ENCODE measurements at regions not wholly inside any gene's neighbourhood (a gene's known extent, or its start where the extent isn't known, plus 50 kb on each side); places are given as distances from the start of the nearest gene placed in this dataset.

DNA sequence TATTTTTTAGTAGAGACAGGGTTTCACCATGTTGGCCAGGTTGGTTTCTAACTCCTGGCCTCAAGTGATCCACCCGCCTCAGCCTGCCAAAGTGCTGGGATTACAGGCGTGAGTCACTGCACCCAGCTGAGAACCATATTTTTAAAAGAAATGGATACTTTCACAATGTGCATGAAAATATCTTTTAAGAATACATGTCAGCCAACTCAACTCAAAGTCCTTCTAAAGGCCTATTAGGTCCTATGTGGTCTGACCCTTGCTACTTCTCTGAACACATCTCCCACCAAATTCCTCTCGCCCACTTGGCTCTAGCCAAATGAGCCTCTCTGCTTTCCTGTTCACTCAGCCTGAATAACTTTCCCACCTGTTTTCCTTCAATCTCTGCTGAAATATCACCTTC, 119.6 kb downstream of the MTX2 start:
- no peak for TF ChIP-seq ZNF274 (IDR thresholded peaks at IDR 0.05; ENCODE audit: low read depth, low read length)
- no peak overlapping the region for H3K4me3 ChIP-seq (ENCODE audit: low read length)

GRCh38 chr2:176390276-176391147, 121.3 kb downstream of the MTX2 start:
- no peak for TF ChIP-seq ZNF274 (IDR thresholded peaks at IDR 0.05; ENCODE audit: low read depth, low read length)
- H3K4me3 ChIP-seq (ENCODE audit: low read length): no peak overlapping the region

GRCh38 chr2:176391148-176391419, 121.8 kb downstream of the MTX2 start:
- H3K4me3 ChIP-seq (ENCODE audit: low read length): no peak overlapping the region
- TF ChIP-seq ZNF274 (IDR thresholded peaks at IDR 0.05; ENCODE audit: low read depth, low read length): no peak

DNA sequence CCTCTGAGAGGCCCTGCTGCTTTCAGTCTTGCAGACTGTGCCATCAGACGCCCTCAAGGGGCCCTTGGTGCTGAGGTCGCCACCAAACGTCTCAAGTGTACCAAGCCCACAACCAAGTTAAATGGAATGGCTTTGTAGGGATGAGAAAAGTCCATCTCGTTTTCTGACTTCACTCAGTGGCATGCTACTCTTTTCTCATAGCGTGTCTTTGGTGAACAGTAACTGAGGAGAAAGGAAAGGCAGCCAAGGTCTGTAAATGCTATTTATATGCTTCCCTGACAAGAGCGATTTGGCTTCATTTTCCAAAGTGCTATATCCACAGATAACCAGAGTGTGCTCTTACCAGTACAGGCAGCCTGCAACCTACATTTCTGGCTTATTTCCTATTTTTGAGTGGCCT, 123.0 kb downstream of the MTX2 start:
- TF ChIP-seq ZNF274 (IDR thresholded peaks at IDR 0.05; ENCODE audit: low read depth, low read length): no peak

GRCh38 chr2:176392744-176393414, 123.6 kb downstream of the MTX2 start:
- no peak for TF ChIP-seq ZNF274 (IDR thresholded peaks at IDR 0.05; ENCODE audit: low read depth, low read length)
- no peak overlapping the region for H3K4me3 ChIP-seq (ENCODE audit: low read length)

More for the DNA sequence above, 123.0 kb downstream of the MTX2 start:
- H3K4me3 ChIP-seq (ENCODE audit: low read length): no peak overlapping the region

DNA sequence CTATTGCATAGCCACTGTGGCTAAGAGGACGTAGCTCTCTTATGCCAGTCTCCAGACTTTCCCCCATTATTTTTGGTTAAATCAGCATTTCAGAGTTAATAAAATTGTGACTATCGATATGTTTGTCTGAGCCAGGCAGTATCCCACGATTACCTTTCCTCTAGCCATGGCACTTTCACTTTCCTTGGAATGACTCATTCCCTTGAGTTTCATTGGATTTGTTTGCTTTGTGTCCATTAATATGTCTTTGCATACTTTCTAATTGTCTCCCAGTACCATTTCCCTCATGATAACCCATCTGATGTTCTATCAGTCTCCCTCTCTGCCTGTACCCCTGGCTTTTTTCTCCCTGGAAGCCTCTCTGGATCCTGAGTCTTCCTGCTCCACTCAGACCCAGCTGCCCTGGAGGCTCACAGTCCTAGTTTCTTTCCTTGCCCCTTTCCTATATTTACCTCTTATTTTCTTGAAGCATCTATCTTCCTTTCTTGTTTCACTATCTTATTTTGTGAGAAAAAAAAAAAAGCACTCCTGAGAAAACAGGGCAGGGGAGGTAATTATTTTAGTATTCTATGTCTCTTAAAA, 126.1 kb downstream of the MTX2 start:
- no peak overlapping the region for H3K4me3 ChIP-seq (ENCODE audit: low read length)
- no peak for TF ChIP-seq ZNF274 (IDR thresholded peaks at IDR 0.05; ENCODE audit: low read depth, low read length)

DNA sequence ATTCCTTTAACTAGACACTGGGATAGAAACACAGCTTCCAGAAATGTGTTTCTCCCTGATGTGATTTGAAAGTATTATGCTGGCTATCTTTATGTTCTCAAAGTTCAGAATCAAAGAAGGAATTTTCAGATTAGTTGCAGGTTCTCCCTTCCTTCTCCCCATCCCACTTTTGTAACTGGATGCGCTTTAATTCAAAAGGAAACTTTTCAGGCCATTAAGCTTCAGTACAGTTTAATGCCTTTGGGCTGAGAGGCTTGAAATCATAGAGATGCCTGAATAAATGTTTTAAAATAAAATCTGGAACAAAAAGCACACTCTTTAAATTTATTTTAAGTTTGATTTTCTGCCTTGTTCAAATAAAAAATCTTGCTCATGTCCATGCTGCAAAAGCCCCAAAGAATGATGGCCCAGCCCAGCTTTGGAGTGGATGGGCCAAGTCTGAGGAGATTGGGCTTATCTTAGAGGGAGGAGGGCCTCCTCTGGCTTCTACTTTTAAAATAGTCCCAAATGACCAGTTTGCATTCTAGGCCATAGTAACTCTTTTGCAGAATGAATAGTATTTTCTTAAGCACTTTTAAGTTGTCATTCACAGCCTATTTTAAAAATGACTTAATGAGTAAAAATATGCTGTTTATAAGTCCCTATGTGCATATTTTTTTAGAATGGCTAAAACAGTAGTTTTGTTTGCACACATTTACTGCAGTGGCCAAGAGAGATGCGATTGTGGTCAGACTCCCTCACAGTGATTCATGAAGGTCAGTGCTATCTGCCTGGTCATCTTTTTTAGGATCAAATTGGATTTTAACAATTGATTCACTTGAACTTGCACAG, 129.2 kb downstream of the MTX2 start:
- no peak for TF ChIP-seq ZNF274 (IDR thresholded peaks at IDR 0.05; ENCODE audit: low read depth, low read length)
- no peak overlapping the region for H3K4me3 ChIP-seq (ENCODE audit: low read length)

DNA sequence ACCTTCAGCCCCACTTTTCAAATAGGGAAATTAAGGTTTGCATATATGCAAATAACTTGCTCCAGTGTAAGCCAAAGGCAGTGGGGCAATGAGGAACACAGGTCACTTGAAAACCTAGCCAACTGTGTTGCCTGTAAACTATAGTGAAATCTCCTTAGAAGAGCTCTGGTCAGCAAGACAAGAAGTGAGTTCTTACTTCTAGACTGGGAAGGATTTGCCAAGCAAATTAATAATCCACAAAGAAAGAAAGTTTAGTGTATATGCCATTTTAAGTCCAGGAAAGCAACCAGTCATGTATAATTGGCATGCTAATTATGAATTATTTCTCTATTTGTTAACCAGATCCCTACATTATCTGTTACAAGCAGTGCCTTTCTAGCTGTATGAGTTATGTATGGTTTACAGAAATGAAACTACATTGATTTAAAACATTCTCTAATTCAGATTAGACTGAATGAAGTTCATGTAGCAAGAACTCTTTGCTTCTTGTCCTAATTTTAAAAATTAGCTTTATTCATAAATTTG, 129.9 kb downstream of the MTX2 start:
- no peak overlapping the region for H3K4me3 ChIP-seq (ENCODE audit: low read length)
- TF ChIP-seq ZNF274 (IDR thresholded peaks at IDR 0.05; ENCODE audit: low read depth, low read length): no peak

GRCh38 chr2:176405477-176405876, 136.2 kb downstream of the MTX2 start:
- TF ChIP-seq ZNF274 (IDR thresholded peaks at IDR 0.05; ENCODE audit: low read depth, low read length): no peak
- no peak overlapping the region for H3K4me3 ChIP-seq (ENCODE audit: low read length)

- no peak for TF ChIP-seq ZNF274 (IDR thresholded peaks at IDR 0.05; ENCODE audit: low read depth, low read length)
- H3K4me3 ChIP-seq (ENCODE audit: low read length): no peak overlapping the region
Observed at GRCh38 chr2:176407706-176408105, 138.5 kb downstream of the MTX2 start.

DNA sequence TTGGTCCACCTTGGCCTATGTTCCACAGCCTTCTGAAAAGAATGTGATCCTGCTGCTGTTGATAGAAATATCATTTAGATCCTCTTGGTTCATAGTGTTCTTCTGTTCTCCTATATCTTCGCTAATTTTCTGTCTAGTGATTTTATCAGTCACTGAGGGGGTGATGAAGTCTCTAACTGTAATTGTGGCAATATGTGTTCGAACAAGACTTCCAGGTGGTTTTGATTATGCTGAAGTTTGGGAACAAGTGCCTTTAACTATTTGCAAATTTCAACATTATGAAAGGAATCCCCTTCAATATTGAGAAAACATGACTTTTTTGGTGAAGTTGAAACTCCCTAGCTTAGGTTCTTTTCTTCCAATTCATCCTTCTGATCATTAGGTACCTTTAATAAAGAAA, 140.4 kb downstream of the MTX2 start:
- no peak for TF ChIP-seq ZNF274 (IDR thresholded peaks at IDR 0.05; ENCODE audit: low read depth, low read length)

DNA sequence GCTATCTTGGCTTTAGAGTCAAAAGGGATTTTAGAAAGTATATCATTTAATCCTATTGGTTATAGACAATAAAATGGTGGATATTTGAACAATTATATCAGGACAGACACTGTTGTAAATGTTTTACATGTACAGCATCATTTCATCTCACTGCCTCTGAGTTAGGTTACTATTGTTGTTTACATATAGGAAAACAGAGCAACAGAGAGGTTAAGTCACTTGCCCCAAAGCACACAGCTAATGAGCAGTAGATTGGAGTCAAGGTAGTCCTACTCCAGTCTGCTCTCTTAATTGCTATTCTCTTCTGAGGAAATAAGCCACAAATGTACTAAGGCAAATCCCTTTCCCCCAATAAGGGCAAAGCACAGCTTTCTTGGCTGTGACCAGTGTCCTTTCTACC, 142.9 kb downstream of the MTX2 start:
- H3K4me3 ChIP-seq (ENCODE audit: low read length): no peak overlapping the region
- TF ChIP-seq ZNF274 (IDR thresholded peaks at IDR 0.05; ENCODE audit: low read depth, low read length): no peak

More for the DNA sequence above, 140.4 kb downstream of the MTX2 start:
- H3K4me3 ChIP-seq (ENCODE audit: low read length): no peak overlapping the region

- no peak overlapping the region for H3K4me3 ChIP-seq (ENCODE audit: low read length)
- no peak for TF ChIP-seq ZNF274 (IDR thresholded peaks at IDR 0.05; ENCODE audit: low read depth, low read length)
Observed at GRCh38 chr2:176413786-176414185, 144.5 kb downstream of the MTX2 start.

DNA sequence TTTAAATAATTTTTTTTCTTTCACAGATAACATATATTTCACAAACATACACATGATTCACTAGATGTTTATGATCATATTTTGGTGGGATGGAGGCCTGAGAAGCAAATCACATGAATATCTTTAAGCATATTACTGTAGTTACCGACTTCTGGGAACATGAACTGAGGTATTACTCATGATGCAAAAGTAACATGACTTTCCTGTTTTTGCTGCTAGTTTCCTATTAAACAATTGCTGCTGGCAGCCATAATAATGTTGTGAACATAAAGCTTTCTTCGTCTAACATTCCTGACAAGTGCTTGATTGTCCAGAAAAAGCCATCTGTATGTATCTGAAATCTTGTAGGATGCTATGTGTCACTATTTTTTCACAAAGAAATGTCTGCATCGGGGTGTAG, 145.4 kb downstream of the MTX2 start:
- no peak overlapping the region for H3K4me3 ChIP-seq (ENCODE audit: low read length)
- no peak for TF ChIP-seq ZNF274 (IDR thresholded peaks at IDR 0.05; ENCODE audit: low read depth, low read length)

Data from GM08714 (cell line).